GM13976 (cell line): ENCODE measurements at regions not wholly inside any gene's neighbourhood (a gene's known extent, or its start where the extent isn't known, plus 50 kb on each side); places are given as distances from the start of the nearest gene placed in this dataset.

Experiments
- DNase-seq: peaks from one replicate; pipeline ENCODE4 v3.0.0; 2012; ENCODE audit warnings: low spot score
- in situ Hi-C: fragments of 300-500 bp; cut with MboI; formaldehyde crosslinking; loops from one replicate; pipeline ENCODE4 v1.12.0; 2022; ENCODE audit warnings: low sequenced_read_pairs, mixed read lengths, inconsistent platforms; ENCODE audit not compliant: unreplicated experiment
- TF ChIP-seq, protein P1 (sequence below): IDR thresholded peaks from 2 replicates; pipeline ENCODE4 v1.5.1; 2012; ENCODE audit warnings: borderline replicate concordance, mild to moderate bottlenecking; ENCODE audit not compliant: insufficient read depth; ENCODE audit errors: extremely low read depth, missing control alignments, control extremely low read depth

DNA sequence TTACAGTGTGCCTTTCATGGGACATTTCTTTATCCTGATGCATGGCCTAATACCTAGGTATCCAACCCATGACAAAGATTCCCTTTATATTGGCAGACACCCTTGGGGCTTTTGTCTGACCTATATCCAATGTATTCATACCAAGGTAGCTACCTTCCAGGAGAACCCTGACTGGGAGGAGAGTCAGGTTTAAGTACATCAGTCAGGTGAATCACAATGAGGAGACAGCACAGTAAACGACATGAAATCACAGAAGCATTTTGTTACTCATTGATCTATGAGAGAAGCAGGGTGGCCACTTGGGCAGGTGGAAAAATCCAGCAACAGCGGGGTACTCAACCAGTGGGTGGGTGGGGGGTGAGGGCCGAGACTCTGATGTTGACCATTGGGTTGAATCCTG is 527.4 kb upstream of the ATXN8OS start:
- DNase-seq, result no peak
- in situ Hi-C loops, result no loop called here
- TF ChIP-seq, protein P1, sequence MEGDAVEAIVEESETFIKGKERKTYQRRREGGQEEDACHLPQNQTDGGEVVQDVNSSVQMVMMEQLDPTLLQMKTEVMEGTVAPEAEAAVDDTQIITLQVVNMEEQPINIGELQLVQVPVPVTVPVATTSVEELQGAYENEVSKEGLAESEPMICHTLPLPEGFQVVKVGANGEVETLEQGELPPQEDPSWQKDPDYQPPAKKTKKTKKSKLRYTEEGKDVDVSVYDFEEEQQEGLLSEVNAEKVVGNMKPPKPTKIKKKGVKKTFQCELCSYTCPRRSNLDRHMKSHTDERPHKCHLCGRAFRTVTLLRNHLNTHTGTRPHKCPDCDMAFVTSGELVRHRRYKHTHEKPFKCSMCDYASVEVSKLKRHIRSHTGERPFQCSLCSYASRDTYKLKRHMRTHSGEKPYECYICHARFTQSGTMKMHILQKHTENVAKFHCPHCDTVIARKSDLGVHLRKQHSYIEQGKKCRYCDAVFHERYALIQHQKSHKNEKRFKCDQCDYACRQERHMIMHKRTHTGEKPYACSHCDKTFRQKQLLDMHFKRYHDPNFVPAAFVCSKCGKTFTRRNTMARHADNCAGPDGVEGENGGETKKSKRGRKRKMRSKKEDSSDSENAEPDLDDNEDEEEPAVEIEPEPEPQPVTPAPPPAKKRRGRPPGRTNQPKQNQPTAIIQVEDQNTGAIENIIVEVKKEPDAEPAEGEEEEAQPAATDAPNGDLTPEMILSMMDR, result no peak

DNA sequence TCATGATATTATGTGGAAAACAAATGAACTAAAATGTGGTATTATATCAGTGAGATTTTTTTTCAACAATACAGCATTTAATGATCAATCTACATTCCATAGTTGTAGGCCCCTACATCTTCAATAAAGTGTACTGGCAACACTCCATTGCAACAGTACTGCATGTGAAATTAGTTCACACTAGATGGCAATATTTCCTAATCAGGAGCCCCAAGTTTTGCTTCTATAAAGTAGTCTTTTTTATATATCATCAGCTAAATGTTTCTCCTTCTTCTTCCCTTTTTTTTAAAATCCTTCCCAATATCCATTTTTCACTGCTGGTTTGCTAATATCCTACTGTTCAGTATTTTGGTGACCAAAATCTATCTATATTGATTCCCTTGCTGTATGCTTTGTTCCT is 528.3 kb upstream of the ATXN8OS start:
- in situ Hi-C loops, result no loop called here
- peak; percentile 10 for DNase-seq
- TF ChIP-seq, protein P1, result no peak

- DNase-seq, result no peak
- TF ChIP-seq, protein P1, result no peak
- in situ Hi-C loops, result no loop called here
These were observed 535.9 kb upstream of the ATXN8OS start for GRCh38 chr13:69571606-69572323.

- DNase-seq, result no peak
- in situ Hi-C loops, result no loop called here
- TF ChIP-seq, protein P1, result no peak
These were observed 540.1 kb upstream of the ATXN8OS start for GRCh38 chr13:69567514-69567913.

DNA sequence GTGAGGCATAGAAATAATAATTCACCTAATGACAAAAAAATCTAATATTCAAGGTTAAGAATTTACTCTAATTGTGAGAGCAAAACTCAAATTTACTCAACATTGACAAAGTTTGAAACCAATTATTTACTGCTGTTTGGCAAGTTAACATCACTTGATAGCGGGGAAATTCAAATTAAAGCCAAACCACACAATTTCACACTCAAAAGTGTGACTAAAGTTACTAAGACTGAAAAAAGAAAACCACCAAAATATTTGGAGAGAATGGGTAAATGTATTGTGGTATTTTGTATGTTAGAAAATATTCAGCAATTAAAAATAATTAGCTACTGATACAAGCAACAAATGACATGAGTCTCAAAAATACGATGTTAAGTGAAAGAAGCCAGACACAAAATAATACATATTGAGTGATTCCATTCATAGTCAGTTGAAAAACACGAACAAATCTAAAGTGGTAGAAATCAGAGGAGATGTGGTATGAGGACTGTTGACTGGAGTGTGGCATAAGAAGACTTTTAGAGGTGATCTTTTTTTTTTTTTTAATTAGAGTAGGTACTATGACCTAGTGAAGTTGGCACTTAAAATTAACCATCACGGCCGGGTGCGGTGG is 541.4 kb upstream of the ATXN8OS start:
- in situ Hi-C loops, result no loop called here
- no peak for DNase-seq
- TF ChIP-seq, protein P1, result no peak

DNA sequence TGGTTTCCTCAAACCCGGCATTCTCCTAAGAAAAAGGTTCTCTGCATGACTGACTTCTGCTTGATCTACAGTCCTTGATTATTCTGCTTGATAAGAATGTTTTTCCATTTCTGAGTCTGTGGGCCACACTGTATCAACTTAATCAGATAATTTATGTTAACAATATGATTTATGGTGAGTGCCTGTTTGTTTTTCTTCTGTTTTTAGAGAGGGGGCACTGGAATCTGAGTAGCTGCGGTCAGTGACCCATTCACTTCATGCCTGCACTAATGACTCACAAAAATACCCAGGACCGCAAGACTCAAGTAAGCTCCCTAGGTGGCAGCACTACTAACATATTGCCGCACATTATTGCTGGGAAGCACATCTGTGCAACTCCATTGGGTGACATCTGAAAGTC is 542.3 kb upstream of the ATXN8OS start:
- in situ Hi-C loops, result no loop called here
- peak; percentile 15 for DNase-seq
- TF ChIP-seq, protein P1, result peak; percentile 44
